Inflammatory macrophage treated with lipopolysaccharide for 4 hours (primary cell): ENCODE measurements at regions not wholly inside any gene's neighbourhood (a gene's known extent, or its start where the extent isn't known, plus 50 kb on each side); places are given as distances from the start of the nearest gene placed in this dataset.

Source experiments
- DNase-seq: peaks from one replicate; pipeline ENCODE4 v3.0.0-alpha.2; 2020

DNA sequence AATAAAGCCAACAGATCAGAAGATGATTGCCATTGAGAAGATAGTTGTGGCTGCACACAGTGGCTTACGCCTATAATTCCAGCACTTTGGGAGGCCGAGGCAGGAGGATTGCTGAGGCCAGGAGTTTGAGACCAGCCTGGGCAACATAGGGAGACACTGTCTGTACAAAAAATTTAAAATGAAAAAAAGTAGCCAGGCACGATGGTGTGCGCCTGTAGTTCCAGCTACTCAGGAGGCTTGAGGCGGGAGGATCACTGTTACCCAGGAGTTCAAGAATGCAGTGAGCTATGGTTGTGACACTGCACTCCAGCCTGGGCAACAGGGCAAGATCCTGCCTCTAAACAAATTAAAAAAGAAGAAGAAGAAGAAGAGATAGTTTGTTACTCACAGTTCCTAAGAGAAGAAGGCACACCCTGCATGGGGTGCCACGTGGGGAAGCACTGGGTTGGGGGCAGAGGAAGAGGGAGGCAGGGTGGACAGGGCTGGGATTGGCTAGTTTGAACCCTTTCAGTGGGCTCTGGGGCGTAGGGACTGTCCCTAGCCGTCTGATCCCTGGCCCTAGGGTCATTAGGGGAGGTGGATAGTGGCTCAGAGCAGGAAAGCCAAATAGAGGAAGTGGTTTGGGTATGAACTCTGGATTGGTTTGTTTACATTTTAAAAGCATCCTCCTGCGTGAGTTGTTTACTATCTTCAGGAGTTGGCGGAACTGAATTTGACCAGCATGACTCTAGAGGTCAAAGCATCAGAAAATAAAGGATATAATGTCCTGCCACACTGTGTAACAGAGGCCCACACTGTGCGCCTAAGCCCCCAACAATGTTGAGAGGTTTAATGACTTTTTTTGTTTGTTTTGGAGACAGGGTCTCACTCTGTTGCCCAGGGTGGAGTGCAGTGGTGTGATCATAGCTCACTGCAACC, 60.5 kb upstream of the MEDAG start:
- peak; percentile 60 for DNase-seq

DNA sequence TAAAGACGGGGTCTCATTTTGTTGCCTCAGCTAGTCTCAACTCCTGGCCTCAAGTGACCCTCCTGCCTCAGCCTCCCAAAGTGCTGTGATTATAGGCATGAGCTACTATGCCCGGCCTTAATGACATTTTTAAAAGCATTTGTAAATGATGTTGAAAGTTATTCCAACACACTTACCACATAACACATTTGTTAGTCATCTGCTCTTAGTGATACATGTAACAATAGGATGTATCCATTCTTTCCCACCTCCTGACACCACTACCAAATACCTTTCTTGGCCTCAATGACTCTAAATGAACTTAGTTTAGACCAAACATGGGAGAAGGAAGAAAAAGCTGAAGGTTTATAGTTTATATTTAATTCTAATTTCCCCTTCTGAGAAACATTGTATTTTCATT, 59.8 kb upstream of the MEDAG start:
- peak; percentile 15 for DNase-seq

DNA sequence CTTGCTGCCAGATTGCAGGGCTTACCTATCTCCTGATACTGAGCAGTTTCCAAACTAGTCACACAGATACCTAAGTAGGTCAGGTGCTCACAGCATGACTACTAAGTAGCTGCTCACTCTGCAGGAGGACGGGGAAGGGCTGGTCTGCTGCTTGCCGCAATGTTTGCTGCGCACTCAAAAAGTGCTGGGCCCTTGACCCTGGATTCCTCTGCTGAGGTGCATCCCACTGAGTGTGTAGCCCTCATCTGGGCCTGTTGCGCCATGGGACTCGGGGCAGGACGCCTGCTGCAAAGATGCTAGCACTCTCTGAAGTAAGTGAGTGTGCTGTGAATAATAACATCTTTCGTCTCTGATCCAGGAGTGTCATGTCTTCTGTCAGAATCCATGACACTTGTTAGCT, 59.2 kb upstream of the MEDAG start:
- DNase-seq = no peak

DNA sequence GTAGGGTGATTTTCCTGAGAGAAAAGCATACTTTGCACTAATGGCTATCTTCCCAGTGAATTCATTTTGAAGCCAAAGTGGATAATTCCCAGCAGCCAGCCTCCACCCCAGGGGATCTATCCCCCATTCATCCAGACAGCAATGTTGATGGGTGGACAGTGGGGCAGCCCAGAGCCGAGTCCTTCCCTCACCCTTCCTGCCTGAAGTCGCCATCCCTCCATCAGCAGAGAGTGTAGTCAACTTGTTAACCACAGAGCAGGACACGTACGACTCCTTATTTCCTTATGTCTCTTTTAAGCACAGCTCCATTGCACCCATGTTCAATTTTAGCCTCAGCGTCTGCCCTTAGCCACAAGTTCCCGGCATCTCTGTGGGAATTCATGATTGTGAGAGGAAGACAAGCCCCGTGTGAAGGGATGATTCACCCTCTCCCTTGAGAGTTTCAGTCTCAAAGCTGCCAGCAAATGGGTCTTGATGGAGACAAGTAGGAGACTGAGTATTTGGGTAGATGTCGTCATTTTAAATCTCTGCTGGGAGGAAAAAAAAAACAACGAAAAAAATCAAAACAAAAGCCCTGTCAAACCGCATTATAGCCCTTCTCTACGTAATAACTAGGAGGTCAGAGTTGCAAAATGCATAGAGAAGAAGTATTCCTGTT, 58.3 kb upstream of the MEDAG start:
- peak; percentile 40 for DNase-seq

DNA sequence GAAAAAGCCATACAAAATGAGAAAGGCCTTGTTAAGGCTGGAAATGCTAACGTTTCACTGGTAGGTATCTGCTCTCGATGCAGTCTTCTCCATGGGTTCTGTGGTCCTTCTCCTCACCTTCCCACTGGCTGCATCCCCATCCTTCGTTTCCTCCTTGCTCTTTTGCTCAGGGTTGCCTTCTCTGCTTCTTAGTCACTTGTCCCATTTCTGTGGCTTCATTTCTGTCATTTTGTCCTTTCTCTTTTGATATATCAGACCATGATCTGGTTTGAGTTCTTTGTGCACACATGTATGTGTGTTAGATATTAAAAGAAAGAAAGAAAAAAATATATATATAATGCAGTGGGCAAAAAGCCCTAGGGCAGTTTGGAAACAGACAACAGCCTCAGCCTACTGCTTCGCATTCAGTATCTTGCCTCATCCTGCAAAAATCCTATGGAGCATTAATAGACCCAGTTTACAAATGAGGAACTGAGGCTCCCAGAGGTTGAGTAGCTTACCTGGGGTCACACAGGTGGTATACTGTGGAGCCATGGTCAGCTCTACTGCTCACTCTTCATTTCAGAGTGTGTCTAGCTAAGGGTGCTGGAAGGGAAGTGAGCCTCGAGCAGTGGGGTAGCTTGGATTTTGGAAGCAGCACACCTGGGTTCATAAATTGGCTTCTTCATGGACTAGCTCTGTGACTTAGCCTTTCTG, 57.6 kb upstream of the MEDAG start:
- no peak for DNase-seq

DNA sequence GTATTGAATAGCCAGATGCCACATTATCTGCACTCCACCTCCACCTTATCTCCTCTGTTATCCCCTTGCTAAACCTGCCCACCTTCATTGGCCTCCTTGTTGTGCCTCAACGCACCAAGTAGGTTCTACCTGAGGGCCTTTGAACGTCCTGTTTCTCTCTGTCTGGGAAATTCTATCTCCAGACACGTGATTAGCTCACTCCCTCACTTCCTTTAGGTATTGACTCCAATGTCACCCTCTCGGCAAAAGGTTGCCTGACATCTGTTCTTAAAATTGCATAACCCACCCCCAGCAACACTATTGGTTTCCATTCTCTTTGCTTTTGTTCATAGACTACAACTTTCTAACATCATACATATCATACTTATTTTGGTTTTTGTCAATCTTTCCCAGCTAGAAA, 56.5 kb upstream of the MEDAG start:
- DNase-seq = no peak

DNA sequence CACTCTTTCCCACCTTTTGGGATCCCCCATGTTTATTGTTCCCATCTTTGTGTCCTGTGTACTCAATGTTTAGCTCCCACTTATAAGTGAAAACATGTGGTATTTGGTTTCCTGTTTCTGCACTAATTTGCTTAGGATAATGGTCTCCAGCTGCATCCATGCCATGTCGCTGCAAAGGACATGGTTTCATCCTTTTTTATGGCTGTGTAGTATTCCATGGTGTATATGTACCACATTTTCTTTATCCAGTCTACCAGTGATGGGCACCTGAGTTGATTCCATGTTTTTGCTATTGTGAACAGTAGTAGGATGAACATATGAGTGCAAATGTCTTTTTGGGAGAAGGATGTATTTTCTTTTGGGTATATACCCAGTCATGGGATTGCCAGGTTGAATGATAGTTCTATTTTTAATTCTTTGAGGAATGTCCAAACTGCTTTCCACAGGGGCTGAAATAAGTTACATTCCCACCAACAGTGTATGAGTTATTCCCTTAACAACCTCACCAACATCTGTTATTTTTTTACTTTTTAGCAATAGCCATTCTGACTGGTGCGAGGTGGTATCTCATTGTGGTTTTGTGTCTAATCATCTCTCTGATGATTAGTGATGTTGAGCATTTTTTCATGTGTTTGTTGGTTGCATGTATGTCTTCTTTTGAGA, 55.7 kb upstream of the MEDAG start:
- DNase-seq = no peak

DNA sequence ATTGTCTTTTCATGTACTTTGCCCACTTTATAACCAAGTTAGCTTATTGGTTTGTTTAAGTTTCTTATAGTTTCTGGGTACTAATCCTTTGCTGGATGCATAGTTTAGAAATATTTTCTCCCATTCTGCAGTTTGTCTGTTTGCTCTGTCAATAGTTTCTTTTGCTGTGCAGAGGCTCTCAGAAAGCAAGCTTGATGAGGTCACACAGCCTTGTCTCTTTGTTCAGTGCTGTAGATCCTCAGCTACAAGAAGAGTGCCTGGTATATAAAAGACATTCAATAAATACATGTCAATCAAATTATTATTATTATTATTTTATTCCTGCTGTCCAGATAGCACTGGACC, 55.2 kb upstream of the MEDAG start:
- no peak for DNase-seq

DNA sequence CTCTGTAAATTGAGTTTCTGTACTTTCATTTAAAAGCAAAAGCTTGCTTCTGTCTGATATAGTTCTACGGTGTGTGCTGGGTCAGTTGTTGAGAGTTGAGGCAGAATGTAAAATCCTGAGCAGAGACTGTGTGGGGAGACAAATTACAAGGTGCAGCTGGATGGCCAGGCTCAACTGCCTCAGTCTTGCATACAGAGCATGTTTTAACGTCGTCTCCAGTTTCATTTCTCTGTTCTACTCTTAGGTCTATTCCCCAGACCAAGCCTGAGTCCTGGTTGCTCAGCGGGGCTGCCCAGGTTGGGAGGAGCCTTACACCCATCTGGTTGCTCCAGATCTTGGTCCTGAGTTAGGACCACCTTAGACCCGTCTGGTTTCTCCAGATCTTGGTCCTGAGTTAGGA, 54.4 kb upstream of the MEDAG start:
- DNase-seq = peak; percentile 21

DNA sequence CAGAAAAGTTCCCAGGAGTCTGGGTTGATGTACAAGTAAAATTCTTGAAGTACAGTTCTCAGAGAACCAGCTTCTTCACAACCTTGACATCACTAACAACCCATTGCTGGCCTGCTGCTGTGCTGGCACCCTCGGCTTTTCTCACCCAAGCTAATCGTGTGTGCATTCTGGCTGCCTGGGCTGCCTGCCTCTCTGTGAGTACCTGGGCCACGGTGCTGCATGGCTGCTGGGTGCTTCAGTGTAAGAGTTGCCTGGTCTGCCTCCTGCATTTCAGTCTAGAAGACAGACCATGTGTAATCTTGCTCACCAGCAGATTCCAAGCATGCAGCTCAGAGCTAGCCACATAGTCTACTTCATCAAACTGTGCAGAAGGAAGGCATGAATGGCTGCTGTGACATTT, 50.5 kb upstream of the MEDAG start:
- DNase-seq = no peak

DNA sequence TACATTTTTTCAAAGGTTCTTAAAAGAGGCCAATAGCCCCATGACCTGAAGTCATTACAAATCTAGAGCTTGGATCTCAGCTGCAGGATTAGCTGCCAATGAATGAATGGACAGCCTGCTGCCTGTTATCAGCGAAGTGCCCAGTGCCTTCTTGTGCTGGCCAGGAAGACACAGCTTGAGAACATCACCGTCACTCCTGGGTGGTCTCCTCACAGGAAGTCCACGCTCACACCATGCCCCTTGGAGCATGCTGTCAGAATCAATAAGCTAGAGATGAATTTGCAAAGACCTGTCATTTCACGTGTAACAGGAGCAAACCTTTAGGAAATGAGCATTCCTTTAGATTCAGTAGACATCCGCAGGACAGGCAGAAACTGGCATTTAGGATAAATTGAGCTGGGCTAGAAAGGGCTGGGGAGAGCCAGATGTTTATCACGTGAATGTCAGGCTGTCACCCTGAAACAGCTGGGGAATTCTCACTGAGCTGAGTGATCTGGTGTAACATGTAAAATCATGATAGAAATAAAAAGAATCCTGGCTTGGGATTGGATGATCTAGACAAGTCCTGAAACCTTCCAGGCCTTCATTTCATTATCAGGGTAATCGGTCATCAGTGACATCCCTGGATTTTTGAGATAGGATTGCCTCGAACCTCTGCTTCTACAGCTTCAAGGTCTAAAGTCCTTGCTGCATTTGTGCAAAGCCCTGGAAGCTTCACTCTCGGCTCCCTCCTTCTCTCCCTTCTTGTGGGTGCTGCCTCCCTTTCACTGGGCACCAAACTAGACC, 49.9 kb upstream of the MEDAG start:
- no peak for DNase-seq
